ENCODE measurements at regions not wholly inside any gene's neighbourhood (a gene's known extent, or its start where the extent isn't known, plus 50 kb on each side); places are given as distances from the start of the nearest gene placed in this dataset.

GRCh38 chr1:87686136-87686495 lies 357.4 kb downstream of the LMO4 start:
- Histone ChIP-seq H3K27me3 (ENCODE audit: control insufficient read depth in 4 of 4, insufficient read depth in 4 of 4, low read length in 3 of 4) (no peaks in the 10 kb centered on the region), H3K9ac (ENCODE audit: low read depth in 1 of 2, low read length in 2 of 2) (no peak overlapping the region), H3K36me3 (ENCODE audit: control insufficient read depth in 4 of 4, insufficient read depth in 3 of 4, low read depth in 1 of 4, low read length in 3 of 4) (no peaks in the 10 kb centered on the region), H3K9me3 (ENCODE audit: control insufficient read depth in 4 of 4, low read length in 3 of 4) (no peaks in the 10 kb centered on the region), H3K27ac (ENCODE audit: low read depth in 1 of 2, low read length in 2 of 2) (no peak overlapping the region), H3K4me3 (ENCODE audit: low read depth in 1 of 3, low read length in 3 of 3) (no peak overlapping the region), H3K4me1 (ENCODE audit: control insufficient read depth in 4 of 4, insufficient read depth in 4 of 4, low read length in 3 of 4) (peaks cover 0 to 6% (median 1%) of the 10 kb centered on the region in 4 donors)
- DNase-seq (ENCODE audit: low spot score): no peak
- 86% methylated on average over 1 of the region's 1 CpG for WGBS
- TF ChIP-seq MAX (IDR thresholded peaks at IDR 0.05) (no peak), GABPA (IDR thresholded peaks at IDR 0.05 in 1 of 2, conservative IDR thresholded peaks at IDR 0.05 in 1 of 2) (no peak)

- no peak for DNase-seq (ENCODE audit: low spot score)
- no peaks in the 10 kb centered on the region for H3K36me3 ChIP-seq (ENCODE audit: control insufficient read depth in 4 of 4, insufficient read depth in 3 of 4, low read depth in 1 of 4, low read length in 3 of 4)
- no peaks in the 10 kb centered on the region for H3K27me3 ChIP-seq (ENCODE audit: control insufficient read depth in 4 of 4, insufficient read depth in 4 of 4, low read length in 3 of 4)
- H3K4me1 ChIP-seq (ENCODE audit: control insufficient read depth in 4 of 4, insufficient read depth in 4 of 4, low read length in 3 of 4): peaks cover 0 to 6% (median 1%) of the 10 kb centered on the region in 4 donors
- H3K9ac ChIP-seq (ENCODE audit: low read depth in 1 of 2, low read length in 2 of 2): no peak overlapping the region
- H3K4me3 ChIP-seq (ENCODE audit: low read depth in 1 of 3, low read length in 3 of 3): no peak overlapping the region
- H3K9me3 ChIP-seq (ENCODE audit: control insufficient read depth in 4 of 4, low read length in 3 of 4): no peaks in the 10 kb centered on the region
- WGBS: 90% methylated on average over 1 of the region's 1 CpG
- TF ChIP-seq TAF1 (conservative IDR thresholded peaks at IDR 0.05) (no peak), REST (IDR thresholded peaks at IDR 0.05) (no peak), FOXA1 (IDR thresholded peaks at IDR 0.05) (no peak), CTCF (IDR thresholded peaks at IDR 0.05; ENCODE audit: low read depth, low read length, missing input control) (no peak), ATF3 (IDR thresholded peaks at IDR 0.05) (no peak)
- no peak overlapping the region for H3K27ac ChIP-seq (ENCODE audit: low read depth in 1 of 2, low read length in 2 of 2)
Measured at GRCh38 chr1:87686671-87687070, 358.0 kb downstream of the LMO4 start.

GRCh38 chr1:87688136-87688535 lies 359.5 kb downstream of the LMO4 start:
- Histone ChIP-seq H3K27me3 (ENCODE audit: control insufficient read depth in 4 of 4, insufficient read depth in 4 of 4, low read length in 3 of 4) (no peaks in the 10 kb centered on the region), H3K36me3 (ENCODE audit: control insufficient read depth in 4 of 4, insufficient read depth in 3 of 4, low read depth in 1 of 4, low read length in 3 of 4) (no peaks in the 10 kb centered on the region), H3K4me1 (ENCODE audit: control insufficient read depth in 4 of 4, insufficient read depth in 4 of 4, low read length in 3 of 4) (peaks cover 0 to 6% (median 1%) of the 10 kb centered on the region in 4 donors), H3K9me3 (ENCODE audit: control insufficient read depth in 4 of 4, low read length in 3 of 4) (no peaks in the 10 kb centered on the region), H3K4me3 (ENCODE audit: low read depth in 1 of 3, low read length in 3 of 3) (no peak overlapping the region), H3K9ac (ENCODE audit: low read depth in 1 of 2, low read length in 2 of 2) (no peak overlapping the region), H3K27ac (ENCODE audit: low read depth in 1 of 2, low read length in 2 of 2) (no peak overlapping the region)
- no peak for DNase-seq (ENCODE audit: low spot score)
- TF ChIP-seq NR2F2 (IDR thresholded peaks at IDR 0.05): no peak
- TF ChIP-seq FOXA2 (IDR thresholded peaks at IDR 0.05): no peak
- 85% methylated on average over 5 of the region's 5 CpGs for WGBS
